SIG-M5 (cell line): ENCODE measurements at regions not wholly inside any gene's neighbourhood (a gene's known extent, or its start where the extent isn't known, plus 50 kb on each side); places are given as distances from the start of the nearest gene placed in this dataset.

Source experiments
- DNase-seq: peaks from one replicate; lab custom pipeline; 2025; lab: John Stamatoyannopoulos, UW

DNA sequence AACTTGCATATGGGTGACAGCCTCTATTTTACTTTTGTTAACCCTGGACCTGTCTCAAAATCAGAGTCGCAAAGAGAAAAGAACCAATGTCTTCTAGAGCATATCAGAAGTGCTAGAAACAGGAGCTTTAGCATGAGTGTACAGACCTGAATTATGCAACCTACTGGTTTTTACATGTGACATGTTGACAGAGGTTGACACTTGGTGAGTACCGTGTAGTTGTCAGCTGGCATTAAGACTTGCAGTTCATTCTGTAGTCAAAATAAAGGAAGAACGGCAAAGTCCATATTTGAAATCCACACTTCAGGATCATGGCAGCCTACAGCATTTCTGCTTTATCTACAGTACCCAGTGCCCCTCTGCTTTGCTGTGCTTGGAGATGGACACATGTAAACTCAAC, 291.9 kb upstream of the TENM3 start:
- DNase-seq = no peak

DNA sequence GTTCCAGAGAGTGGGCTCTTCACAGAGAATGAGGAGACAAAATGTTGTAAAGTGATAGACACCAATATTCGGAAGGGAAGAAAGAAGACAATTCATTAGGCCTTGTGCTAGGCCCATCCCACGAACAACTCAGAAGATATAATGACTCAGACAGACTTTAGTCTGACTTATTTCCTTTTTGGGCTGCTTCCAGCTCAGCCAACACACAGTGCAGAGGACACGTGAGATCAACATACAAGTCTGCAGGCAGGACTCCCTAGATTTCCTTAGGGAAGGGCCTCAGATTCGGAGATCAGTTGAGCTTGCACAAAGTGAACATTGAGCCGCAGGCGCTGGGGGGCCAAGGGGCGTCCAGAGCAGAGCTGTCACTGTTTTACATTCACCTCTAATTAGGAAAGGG, 290.7 kb upstream of the TENM3 start:
- no peak for DNase-seq

GRCh38 chr4:181956512-181956911, 286.7 kb upstream of the TENM3 start:
- DNase-seq = no peak

DNA sequence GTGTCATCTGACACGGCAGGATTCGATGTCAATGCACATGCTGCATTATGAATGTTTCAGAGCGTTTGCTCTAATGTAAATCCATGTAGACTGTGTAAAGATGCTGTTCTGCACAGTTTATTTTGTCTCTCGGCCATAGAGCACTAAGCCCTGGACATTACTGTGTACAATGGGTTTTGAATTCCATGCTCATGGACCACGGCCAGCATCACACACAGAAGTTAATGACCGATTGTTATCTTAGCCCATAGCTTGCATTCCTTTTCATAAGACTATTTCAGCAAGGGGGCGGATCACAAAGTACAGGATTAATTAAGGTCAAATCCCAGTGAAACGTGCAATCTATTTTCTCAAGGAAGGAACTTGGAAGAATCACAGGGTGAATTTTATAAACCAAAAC, 286.1 kb upstream of the TENM3 start:
- no peak for DNase-seq

- DNase-seq = no peak
Measured at GRCh38 chr4:181958446-181958845, 284.8 kb upstream of the TENM3 start.

GRCh38 chr4:181959121-181959520, 284.1 kb upstream of the TENM3 start:
- no peak for DNase-seq

DNA sequence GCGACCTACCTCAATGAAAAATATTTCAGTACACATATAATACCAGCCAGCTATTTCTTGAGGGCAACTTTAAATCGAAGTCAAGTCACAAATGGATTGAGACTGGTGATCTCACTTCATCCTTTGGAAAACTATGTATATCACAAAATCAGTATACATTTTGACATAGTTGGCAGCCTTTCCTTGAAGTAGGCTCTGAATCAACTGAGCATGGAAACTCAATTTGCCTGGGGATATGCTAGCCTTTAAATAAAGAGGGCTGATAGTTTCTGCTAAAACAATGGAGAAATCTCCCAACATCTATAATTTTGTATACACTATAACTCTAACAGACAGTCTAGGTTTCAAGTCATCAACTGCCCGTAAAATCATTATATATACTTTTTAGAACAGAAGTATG, 282.8 kb upstream of the TENM3 start:
- no peak for DNase-seq

GRCh38 chr4:181962321-181962720, 280.9 kb upstream of the TENM3 start:
- DNase-seq = no peak

- no peak for DNase-seq
Measured at GRCh38 chr4:181964731-181965130, 278.5 kb upstream of the TENM3 start.

DNA sequence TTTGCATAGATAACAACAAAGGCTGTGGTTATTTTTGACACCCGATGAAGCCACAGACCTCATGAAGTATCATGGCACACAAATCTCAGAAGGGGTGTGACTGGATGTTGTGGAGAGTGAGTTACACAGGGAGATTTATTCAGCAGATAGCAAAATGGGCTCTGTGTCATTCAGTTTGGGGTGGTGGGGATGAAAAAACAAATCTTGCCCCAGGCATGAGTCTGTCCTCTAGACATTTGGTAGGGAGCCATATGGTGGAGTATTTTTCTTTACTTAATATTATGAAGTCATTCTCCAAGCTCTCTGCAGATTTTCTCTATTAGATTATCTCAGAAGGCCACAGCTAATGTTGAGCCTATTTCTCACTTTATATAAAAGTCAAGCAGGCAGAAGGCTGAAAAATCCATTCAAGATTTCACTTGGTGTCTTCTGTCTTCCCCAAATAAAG, 277.1 kb upstream of the TENM3 start:
- DNase-seq = no peak

GRCh38 chr4:181967401-181967800, 275.8 kb upstream of the TENM3 start:
- no peak for DNase-seq

DNA sequence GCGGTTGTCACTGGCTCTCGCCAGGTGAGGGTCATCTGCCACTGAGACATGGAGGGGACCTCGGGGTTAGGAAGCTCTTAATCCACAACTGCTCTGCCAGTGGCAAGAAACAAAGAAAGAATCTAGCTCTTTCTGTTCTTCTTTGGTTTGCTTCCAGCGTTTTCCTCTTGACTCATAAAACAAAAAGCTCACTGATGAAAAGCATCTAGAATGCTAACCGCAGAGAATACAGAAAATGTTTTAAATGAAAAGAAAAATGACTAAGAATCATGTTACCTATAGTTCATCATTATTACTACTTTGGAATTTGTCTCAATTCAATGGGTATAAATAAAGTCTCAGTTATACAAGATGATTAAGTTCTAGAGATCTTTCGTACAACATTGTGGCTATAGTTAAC, 274.8 kb upstream of the TENM3 start:
- DNase-seq = no peak

DNA sequence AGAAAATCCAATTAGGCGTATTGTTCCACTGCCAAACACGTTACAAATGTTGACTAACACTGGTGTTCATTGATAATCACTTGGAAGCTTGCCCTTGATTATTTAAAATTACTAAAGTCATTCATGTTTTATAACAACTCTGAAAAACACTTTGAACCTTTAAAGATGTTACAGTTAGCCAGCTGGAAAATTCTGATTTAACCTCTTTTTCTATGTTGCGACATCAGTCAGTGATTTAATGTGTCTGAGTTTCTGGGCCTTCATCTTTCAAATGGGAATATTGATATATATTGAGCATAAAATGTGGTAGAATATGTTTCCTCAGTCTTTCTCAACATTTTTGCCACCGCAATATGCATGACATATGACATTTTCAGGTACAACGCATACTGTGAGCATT, 274.1 kb upstream of the TENM3 start:
- DNase-seq = no peak

DNA sequence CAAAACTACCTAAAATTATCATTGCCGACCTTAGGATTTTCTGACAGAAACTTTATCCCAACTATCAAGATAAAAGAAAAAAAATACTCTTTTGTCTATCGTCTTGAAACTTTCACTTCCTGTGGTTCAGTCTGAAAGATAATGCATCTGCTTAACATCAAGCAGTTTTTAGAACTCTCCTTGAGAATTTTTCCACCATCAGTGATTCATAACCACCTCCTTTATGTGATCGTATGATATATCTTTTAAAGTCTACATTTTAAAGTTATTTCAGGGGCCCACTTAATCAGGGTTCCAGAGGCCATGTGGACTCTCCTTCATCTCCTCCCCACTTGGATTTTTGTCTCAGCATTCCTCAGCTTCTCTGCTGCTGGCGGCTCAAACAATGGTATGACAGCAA, 272.8 kb upstream of the TENM3 start:
- no peak for DNase-seq

- DNase-seq = no peak
Measured at GRCh38 chr4:181971411-181971810, 271.8 kb upstream of the TENM3 start.

DNA sequence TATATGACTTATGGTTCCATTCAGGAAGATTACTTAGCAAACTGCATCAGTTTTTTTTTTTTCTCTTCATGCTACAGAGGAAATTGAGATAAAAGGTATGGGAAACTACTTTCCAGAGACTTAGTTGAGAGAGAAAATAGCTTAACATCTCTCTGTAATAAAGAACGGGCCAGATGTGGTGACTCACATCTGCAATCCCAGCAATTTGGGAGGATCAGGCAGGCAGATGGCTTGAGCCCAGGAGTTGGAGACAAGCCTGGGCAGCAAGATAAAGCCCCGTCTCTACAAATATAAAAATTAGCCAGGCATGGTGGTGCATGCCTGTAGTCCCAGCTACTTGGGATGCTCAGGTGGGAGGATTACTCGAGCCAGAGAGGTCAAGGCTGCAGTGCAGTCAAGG, 271.2 kb upstream of the TENM3 start:
- DNase-seq = no peak

GRCh38 chr4:181976764-181977163, 266.4 kb upstream of the TENM3 start:
- DNase-seq = no peak

GRCh38 chr4:181982437-181982836, 260.8 kb upstream of the TENM3 start:
- no peak for DNase-seq

- no peak for DNase-seq
Measured at GRCh38 chr4:181982856-181983255, 260.3 kb upstream of the TENM3 start.

DNA sequence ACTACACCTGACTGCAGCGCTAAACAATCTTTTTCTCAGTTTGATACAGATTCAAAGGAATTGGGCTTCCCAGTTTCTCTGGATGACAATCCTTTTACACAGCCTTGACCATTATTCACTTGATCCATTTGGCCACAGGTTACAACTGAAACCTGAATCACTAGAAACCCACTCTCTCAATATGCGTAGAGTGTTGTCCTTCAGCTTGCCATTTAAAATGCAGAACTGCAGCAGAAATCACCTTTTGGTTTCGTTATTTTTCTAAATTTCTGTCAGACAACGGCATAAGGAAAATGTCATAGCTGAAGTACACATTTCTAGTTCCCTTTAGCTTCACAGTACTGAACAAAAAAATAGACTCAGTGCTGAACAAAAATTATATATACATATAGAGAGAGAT, 255.8 kb upstream of the TENM3 start:
- no peak for DNase-seq

GRCh38 chr4:181989071-181989470, 254.1 kb upstream of the TENM3 start:
- no peak for DNase-seq

DNA sequence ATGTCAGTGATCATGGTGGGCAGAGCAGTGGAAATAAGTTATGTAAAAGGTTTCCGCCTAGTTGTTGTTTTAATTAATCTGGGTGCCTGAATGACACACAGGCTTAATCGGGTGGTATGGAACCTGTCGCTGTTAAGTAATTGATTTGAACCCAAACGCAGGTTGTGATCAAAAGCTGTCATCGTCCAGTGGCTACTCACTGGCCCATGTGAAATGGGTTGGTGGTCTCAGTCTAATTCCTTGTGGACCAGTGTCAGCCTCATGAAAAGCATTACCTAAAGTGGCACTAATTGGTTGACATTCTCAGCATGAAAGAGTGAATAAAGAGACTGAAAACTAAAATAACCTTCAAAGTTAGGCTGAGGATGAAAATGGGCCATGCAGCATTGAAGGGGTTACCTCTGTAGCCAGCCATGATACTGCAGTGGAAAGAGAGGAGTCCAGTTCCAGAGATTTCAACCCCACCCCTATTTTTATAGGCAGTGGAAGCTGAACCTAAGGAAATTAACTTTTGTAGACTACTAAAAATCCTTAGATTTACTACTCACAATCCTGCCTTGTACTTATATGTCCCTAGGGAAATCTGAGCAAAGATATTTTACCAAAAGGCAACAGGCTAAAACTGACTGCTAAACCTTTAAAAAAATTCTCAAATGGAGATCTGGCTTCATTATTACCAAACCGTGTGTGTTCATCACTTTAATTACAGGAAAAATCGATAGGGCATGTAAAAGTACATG, 251.7 kb upstream of the TENM3 start:
- DNase-seq = no peak

GRCh38 chr4:181998398-181999295, 244.6 kb upstream of the TENM3 start:
- DNase-seq = no peak
